ENCODE measurements at regions not wholly inside any gene's neighbourhood (a gene's known extent, or its start where the extent isn't known, plus 50 kb on each side); places are given as distances from the start of the nearest gene placed in this dataset.

- no peak for DNase-seq (ENCODE audit: low spot score in 2 of 2)
- no peaks in the 10 kb centered on the region for H3K27me3 ChIP-seq
- no peaks in the 10 kb centered on the region for H3K9me3 ChIP-seq
- H3K4me3 ChIP-seq, result no peak overlapping the region
- WGBS, result 65% methylated on average over 10 of the region's 10 CpGs
- no peaks in the 10 kb centered on the region for H3K36me3 ChIP-seq
- peak overlapping the region; percentile 34 for H3K27ac ChIP-seq
- H3K4me1 ChIP-seq, result peaks cover 33% of the 10 kb centered on the region
- TF ChIP-seq POLR2A (IDR thresholded peaks at IDR 0.05) (no peak), POLR2AphosphoS5 (IDR thresholded peaks at IDR 0.05) (no peak), EP300 (IDR thresholded peaks at IDR 0.05) (no peak)
- TF ChIP-seq, protein P1, sequence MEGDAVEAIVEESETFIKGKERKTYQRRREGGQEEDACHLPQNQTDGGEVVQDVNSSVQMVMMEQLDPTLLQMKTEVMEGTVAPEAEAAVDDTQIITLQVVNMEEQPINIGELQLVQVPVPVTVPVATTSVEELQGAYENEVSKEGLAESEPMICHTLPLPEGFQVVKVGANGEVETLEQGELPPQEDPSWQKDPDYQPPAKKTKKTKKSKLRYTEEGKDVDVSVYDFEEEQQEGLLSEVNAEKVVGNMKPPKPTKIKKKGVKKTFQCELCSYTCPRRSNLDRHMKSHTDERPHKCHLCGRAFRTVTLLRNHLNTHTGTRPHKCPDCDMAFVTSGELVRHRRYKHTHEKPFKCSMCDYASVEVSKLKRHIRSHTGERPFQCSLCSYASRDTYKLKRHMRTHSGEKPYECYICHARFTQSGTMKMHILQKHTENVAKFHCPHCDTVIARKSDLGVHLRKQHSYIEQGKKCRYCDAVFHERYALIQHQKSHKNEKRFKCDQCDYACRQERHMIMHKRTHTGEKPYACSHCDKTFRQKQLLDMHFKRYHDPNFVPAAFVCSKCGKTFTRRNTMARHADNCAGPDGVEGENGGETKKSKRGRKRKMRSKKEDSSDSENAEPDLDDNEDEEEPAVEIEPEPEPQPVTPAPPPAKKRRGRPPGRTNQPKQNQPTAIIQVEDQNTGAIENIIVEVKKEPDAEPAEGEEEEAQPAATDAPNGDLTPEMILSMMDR (IDR thresholded peaks at IDR 0.05), result no peak
These were observed 127.7 kb downstream of the ALDH8A1 start for GRCh38 chr6:134821928-134822864.

GRCh38 chr6:134821397-134821796, 128.5 kb downstream of the ALDH8A1 start:
- DNase-seq (ENCODE audit: low spot score in 2 of 2), result no peak
- Histone ChIP-seq H3K27me3 (no peaks in the 10 kb centered on the region), H3K9me3 (no peaks in the 10 kb centered on the region), H3K4me3 (no peak overlapping the region), H3K36me3 (no peaks in the 10 kb centered on the region), H3K27ac (no peak overlapping the region), H3K4me1 (peaks cover 27% of the 10 kb centered on the region)
- TF ChIP-seq EP300 (IDR thresholded peaks at IDR 0.05) (no peak), POLR2A (IDR thresholded peaks at IDR 0.05) (no peak), POLR2AphosphoS5 (IDR thresholded peaks at IDR 0.05) (no peak)
- TF ChIP-seq, protein P1 (IDR thresholded peaks at IDR 0.05), result no peak
- WGBS, result 46% methylated on average over 4 of the region's 4 CpGs

GRCh38 chr6:134819863-134820800, 129.8 kb downstream of the ALDH8A1 start:
- TF ChIP-seq EP300 (IDR thresholded peaks at IDR 0.05) (no peak), POLR2AphosphoS5 (IDR thresholded peaks at IDR 0.05) (no peak), POLR2A (IDR thresholded peaks at IDR 0.05) (no peak)
- TF ChIP-seq, protein P1 (IDR thresholded peaks at IDR 0.05), result no peak
- Histone ChIP-seq H3K4me1 (peaks cover 24% of the 10 kb centered on the region), H3K36me3 (no peaks in the 10 kb centered on the region), H3K27me3 (no peaks in the 10 kb centered on the region), H3K4me3 (no peak overlapping the region), H3K9me3 (no peaks in the 10 kb centered on the region), H3K27ac (peak overlapping the region; percentile 11)
- DNase-seq (ENCODE audit: low spot score in 2 of 2), result no peak
- 93% methylated on average over 3 of the region's 3 CpGs for WGBS

- no peak for TF ChIP-seq EP300 (IDR thresholded peaks at IDR 0.05)
- TF ChIP-seq, protein P1 (IDR thresholded peaks at IDR 0.05), result no peak
- no peak for TF ChIP-seq POLR2AphosphoS5 (IDR thresholded peaks at IDR 0.05)
- TF ChIP-seq POLR2A (IDR thresholded peaks at IDR 0.05), result no peak
- Histone ChIP-seq H3K4me1 (peaks cover 24% of the 10 kb centered on the region), H3K9me3 (no peaks in the 10 kb centered on the region), H3K27ac (no peak overlapping the region), H3K36me3 (no peaks in the 10 kb centered on the region), H3K4me3 (no peak overlapping the region), H3K27me3 (no peaks in the 10 kb centered on the region)
- 81% methylated on average over 2 of the region's 2 CpGs for WGBS
- no peak for DNase-seq (ENCODE audit: low spot score in 2 of 2)
These were observed 130.7 kb downstream of the ALDH8A1 start for GRCh38 chr6:134819236-134819635.

All from suprapubic skin (tissue), 4 donors.